ENCODE measurements at regions not wholly inside any gene's neighbourhood (a gene's known extent, or its start where the extent isn't known, plus 50 kb on each side); places are given as distances from the start of the nearest gene placed in this dataset.

DNA sequence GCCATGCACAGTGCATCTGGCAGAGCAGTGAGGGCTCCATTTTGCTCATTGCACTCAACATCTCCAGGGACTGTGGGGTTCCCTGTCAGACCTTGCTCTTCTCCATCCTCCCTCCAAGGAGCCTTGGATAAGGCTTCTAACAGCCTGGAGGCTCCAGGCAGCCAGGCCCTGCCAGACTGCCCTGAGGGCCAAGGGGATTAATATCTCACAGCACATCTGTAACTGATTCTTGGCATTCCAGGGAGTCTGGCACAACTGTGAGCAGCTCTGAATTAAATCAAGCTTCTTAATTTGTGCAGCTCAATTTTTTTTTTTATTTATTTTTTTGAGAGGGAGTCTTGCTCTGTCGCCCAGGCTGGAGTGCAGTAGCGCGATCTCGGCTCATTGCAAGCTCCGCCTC, 224.5 kb upstream of the PGRMC2 start:
- Histone ChIP-seq H3K4me1 (no peaks in the 10 kb centered on the region), H3K9me3 (no peaks in the 10 kb centered on the region), H3K36me3 (no peaks in the 10 kb centered on the region), H3K27ac (no peak overlapping the region), H3K4me3 (no peak overlapping the region), H3K27me3 (no peaks in the 10 kb centered on the region)
- TF ChIP-seq, protein P1, sequence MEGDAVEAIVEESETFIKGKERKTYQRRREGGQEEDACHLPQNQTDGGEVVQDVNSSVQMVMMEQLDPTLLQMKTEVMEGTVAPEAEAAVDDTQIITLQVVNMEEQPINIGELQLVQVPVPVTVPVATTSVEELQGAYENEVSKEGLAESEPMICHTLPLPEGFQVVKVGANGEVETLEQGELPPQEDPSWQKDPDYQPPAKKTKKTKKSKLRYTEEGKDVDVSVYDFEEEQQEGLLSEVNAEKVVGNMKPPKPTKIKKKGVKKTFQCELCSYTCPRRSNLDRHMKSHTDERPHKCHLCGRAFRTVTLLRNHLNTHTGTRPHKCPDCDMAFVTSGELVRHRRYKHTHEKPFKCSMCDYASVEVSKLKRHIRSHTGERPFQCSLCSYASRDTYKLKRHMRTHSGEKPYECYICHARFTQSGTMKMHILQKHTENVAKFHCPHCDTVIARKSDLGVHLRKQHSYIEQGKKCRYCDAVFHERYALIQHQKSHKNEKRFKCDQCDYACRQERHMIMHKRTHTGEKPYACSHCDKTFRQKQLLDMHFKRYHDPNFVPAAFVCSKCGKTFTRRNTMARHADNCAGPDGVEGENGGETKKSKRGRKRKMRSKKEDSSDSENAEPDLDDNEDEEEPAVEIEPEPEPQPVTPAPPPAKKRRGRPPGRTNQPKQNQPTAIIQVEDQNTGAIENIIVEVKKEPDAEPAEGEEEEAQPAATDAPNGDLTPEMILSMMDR (IDR thresholded peaks at IDR 0.05) = no peak
- intact Hi-C loops (cut with DNase I; ENCODE audit: low total_unique reads) = no loop called here
- DNase-seq (ENCODE audit: low spot score in 2 of 2) = no peak

DNA sequence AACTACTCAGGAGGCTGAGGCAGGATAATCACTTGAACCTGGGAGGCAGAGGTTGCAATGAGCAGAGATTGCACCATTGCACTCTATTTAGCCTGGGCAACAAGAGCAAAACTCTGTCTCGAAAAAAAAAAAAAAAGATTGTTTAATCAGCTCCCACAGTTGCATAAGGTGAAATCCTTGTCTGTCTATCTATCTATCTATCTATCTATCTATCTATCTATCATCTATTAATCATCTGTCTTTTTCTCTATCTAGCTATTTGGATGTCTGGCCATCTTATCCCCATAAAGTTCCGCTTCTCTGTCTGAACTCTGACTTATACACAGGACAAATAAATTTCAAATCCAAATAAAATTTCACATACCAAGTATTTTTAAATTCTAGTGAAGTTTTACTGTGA, 223.2 kb upstream of the PGRMC2 start:
- TF ChIP-seq POLR2A (IDR thresholded peaks at IDR 0.05) (no peak), POLR2AphosphoS5 (IDR thresholded peaks at IDR 0.05) (no peak)
- TF ChIP-seq, protein P1 (IDR thresholded peaks at IDR 0.05) = no peak
- Histone ChIP-seq H3K9me3 (no peaks in the 10 kb centered on the region), H3K36me3 (no peaks in the 10 kb centered on the region), H3K27ac (no peak overlapping the region), H3K27me3 (no peaks in the 10 kb centered on the region), H3K4me1 (no peaks in the 10 kb centered on the region), H3K4me3 (no peak overlapping the region)
- DNase-seq (ENCODE audit: low spot score in 2 of 2) = no peak
- intact Hi-C loops (cut with DNase I; ENCODE audit: low total_unique reads) = no loop called here

GRCh38 chr4:128502818-128503527, 215.4 kb upstream of the PGRMC2 start:
- H3K27ac ChIP-seq = no peak overlapping the region
- H3K4me3 ChIP-seq = no peak overlapping the region
- no peaks in the 10 kb centered on the region for H3K4me1 ChIP-seq
- no peaks in the 10 kb centered on the region for H3K27me3 ChIP-seq
- DNase-seq (ENCODE audit: low spot score in 2 of 2) = no peak
- intact Hi-C loops (cut with DNase I; ENCODE audit: low total_unique reads) = no loop called here
- TF ChIP-seq POLR2AphosphoS5 (IDR thresholded peaks at IDR 0.05) (no peak), POLR2A (IDR thresholded peaks at IDR 0.05) (no peak)
- TF ChIP-seq, protein P1 (IDR thresholded peaks at IDR 0.05) = no peak
- H3K9me3 ChIP-seq = peaks cover 9 to 32% of the 10 kb centered on the region in 2 donors
- H3K36me3 ChIP-seq = no peaks in the 10 kb centered on the region

DNA sequence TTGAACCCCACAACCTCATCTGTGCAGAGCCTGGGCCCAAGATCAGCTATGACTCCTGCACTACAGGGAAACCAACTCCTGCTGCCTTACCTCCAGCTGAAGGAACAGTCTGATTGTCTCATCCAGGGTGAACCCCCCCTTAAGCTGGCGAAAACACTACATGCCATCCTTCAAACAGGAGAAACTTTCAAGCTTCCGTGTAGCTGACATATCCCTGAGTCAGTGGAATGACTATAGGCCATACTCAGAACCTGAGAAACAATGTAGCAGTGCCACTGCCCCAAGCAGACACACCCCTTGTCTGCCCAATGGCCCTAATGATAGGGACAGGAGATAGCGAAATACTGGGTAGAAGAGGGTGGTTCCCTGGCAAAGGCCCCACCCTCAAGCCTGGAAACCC, 213.6 kb upstream of the PGRMC2 start:
- intact Hi-C loops (cut with DNase I; ENCODE audit: low total_unique reads) = no loop called here
- no peak for DNase-seq (ENCODE audit: low spot score in 2 of 2)
- H3K27ac ChIP-seq = no peak overlapping the region
- H3K4me1 ChIP-seq = no peaks in the 10 kb centered on the region
- peaks cover 9 to 32% of the 10 kb centered on the region in 2 donors for H3K9me3 ChIP-seq
- H3K36me3 ChIP-seq = no peaks in the 10 kb centered on the region
- H3K4me3 ChIP-seq = no peak overlapping the region
- TF ChIP-seq, protein P1 (IDR thresholded peaks at IDR 0.05) = no peak
- TF ChIP-seq POLR2AphosphoS5 (IDR thresholded peaks at IDR 0.05) = no peak
- TF ChIP-seq POLR2A (IDR thresholded peaks at IDR 0.05) = no peak
- H3K27me3 ChIP-seq = no peaks in the 10 kb centered on the region

- Histone ChIP-seq H3K9me3 (no peaks in the 10 kb centered on the region), H3K4me3 (no peak overlapping the region), H3K4me1 (no peaks in the 10 kb centered on the region), H3K27ac (no peak overlapping the region), H3K27me3 (no peaks in the 10 kb centered on the region), H3K36me3 (no peaks in the 10 kb centered on the region)
- intact Hi-C loops (cut with DNase I; ENCODE audit: low total_unique reads) = no loop called here
- no peak for DNase-seq (ENCODE audit: low spot score in 2 of 2)
- TF ChIP-seq POLR2A (IDR thresholded peaks at IDR 0.05) (no peak), POLR2AphosphoS5 (IDR thresholded peaks at IDR 0.05) (no peak)
- TF ChIP-seq, protein P1 (IDR thresholded peaks at IDR 0.05) = no peak
Measured at GRCh38 chr4:128488055-128488705, 200.6 kb upstream of the PGRMC2 start.

Measured in breast epithelium (tissue), 4 donors.